ENCODE measurements at regions not wholly inside any gene's neighbourhood (a gene's known extent, or its start where the extent isn't known, plus 50 kb on each side); places are given as distances from the start of the nearest gene placed in this dataset.

GRCh38 chr1:117812869-117813511 is 116.4 kb downstream of the GDAP2 start:
- no peak for DNase-seq

Measured in CD4-positive, alpha-beta T cell treated with Interferon gamma for 1 hour (primary cell).